ENCODE measurements at regions not wholly inside any gene's neighbourhood (a gene's known extent, or its start where the extent isn't known, plus 50 kb on each side); places are given as distances from the start of the nearest gene placed in this dataset.
"Not testable (repeated sequence)": the region's sequence is repeated elsewhere in the genome, so short reads cannot be mapped to it uniquely, and the experiment has no call there.

GRCh38 chr18:23311351-23312121 lies 141.6 kb upstream of the RIOK3 start:
- DNase-seq (ENCODE audit: low read depth) = peak; percentile 86

GRCh38 chr18:23313379-23313778 lies 139.7 kb upstream of the RIOK3 start:
- DNase-seq (ENCODE audit: low read depth) = no peak

DNA sequence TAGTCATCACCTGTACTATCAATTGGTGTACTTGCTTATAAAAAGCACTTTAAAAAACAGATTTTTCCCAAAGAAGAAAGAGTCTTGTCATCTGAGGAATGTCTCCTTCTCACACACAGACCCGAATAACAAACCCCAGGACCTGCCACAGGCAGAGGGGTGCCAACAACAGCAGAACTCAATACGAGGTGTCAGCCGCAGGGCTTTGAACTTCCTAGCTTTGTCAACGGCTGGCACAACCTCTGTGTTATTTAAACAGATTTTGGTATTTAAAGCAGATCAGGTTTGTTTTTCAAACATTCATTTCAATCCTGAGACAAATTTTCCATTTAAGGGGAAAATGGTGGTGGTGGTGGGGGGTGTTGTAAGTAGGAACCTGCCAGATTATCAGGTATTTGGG lies 138.4 kb upstream of the RIOK3 start:
- no peak for DNase-seq (ENCODE audit: low read depth)

DNA sequence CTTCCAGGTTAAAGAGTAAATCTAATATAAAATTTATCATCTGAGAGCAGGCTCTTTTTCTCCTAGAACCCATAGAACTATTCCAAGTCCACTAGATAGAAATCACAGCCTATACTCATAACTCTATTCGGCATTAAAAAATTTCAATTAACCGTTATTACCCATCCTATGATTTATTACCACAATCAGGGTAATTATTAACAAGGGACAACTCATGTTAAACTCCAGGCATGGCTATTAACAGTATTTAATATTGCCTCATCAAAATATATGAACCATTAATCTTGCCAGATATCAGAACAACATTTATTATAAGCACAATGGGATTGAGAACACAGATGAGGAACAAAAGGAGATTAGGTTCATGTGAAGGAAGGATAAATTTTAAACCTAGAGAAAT lies 136.8 kb upstream of the RIOK3 start:
- DNase-seq (ENCODE audit: low read depth) = no peak

DNA sequence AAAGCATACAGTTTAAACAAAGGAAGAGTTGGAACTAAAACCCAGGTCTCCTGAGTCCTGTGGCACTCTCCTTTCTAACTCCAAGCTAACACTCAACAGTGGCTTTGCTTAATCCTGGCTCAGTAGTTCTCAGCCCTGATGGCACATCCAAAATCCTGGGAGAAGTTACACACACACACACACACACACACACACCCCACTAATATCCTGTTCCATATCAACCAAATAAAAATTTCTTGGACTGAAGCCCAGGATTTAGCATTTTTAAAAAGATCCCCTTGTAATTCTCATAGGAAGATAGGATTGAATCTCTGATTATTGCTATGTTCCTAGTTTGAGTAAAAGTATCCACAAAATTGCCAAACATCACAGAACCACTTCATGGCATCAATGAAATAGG lies 136.1 kb upstream of the RIOK3 start:
- DNase-seq (ENCODE audit: low read depth) = no peak

DNA sequence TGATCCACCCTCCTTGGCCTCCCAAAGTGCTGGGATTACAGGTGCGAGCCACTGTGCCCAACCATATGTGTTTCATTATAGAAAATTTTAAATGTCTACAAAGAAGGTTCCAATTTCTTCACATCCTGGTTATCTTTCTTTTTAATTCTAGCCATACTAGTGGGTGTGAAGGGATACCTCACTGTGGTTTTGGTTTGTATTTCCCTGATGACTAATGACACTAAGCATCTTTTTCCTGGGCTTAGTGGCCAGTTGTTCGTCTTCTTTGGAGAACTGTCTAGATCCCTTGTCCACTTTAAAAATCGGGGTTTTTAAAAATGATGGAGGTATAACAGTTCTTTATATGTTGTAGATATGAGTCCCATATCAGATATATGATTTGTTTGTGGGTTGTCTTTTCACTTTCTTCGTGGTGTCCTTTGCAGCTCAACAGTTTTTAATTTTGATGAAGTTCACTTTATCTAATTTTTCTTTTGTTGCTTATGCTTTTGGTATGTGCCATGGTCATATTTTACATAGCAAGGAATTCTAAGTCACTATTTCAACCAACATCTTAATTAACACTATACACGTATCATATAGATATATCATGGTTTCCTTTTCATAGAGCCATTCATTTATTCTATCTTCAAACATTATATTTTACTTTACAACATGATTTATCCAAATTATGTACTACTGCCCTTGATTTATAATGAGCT lies 135.0 kb upstream of the RIOK3 start:
- DNase-seq (ENCODE audit: low read depth) = peak; percentile 57

DNA sequence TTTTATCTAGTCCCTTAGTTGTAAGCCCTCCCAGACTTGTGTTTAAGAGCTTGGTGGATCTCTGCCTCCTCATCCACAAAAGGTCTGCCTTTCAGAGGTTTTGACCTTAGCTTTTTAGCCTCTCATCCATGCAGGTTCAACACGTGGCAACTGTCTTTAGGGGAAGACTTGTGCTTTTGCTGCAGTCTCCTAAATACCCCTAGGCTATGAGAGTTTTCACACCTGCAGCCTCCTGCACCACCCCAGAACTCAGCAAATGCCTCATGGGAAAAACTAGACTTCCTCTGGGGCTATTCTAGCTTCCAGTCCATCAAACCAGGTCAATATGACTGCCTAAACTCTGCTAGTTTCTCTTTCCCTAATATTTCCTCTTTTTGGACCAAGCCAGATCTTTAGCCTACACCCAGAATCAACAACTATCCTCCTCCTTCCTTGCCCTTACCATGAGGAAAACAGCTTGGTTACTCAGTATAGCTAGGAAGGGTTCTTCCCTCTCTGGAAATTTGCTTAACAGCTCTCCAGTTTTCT lies 132.3 kb upstream of the RIOK3 start:
- DNase-seq (ENCODE audit: low read depth) = no peak

DNA sequence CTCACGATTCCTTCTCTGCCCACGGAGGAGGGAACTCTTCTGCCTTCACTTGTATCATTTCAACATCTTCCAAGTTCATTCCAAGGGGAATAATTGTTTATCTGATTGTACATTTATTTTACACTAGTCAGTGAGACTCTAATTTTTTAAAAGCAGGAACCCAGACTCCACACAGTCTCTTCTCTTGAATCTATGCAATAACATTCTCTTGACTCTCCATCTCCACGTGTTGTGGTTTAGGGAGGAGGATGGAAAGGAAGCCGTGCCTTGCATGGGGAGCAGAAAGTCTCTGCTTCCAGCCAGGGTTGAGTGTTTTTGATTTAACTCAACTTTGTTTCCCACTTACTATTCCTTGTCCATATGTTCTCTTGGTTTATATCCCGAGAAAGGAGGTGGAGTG lies 131.1 kb upstream of the RIOK3 start:
- DNase-seq (ENCODE audit: low read depth) = no peak

- no peak for DNase-seq (ENCODE audit: low read depth)
Measured at GRCh38 chr18:23324056-23324811, 128.9 kb upstream of the RIOK3 start.

GRCh38 chr18:23324861-23325260 lies 128.2 kb upstream of the RIOK3 start:
- no peak for DNase-seq (ENCODE audit: low read depth)

DNA sequence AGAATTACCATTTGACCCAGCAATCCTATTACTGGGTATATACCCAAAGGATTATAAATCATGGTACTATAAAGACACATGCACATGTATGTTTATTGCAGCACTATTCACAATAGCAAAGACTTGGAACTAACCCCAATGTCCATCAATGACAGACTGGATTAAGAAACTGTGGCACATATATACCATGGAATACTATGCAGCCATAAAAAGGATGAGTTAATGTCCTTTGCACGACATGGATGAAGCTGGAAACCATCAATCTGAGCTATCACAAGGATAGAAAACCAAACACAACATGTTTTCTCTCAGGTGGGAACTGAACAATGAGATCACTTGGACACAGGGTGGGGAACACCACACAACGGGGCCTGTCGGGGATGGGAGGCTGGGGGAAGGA lies 123.4 kb upstream of the RIOK3 start:
- DNase-seq (ENCODE audit: low read depth) = not testable (repeated sequence)

DNA sequence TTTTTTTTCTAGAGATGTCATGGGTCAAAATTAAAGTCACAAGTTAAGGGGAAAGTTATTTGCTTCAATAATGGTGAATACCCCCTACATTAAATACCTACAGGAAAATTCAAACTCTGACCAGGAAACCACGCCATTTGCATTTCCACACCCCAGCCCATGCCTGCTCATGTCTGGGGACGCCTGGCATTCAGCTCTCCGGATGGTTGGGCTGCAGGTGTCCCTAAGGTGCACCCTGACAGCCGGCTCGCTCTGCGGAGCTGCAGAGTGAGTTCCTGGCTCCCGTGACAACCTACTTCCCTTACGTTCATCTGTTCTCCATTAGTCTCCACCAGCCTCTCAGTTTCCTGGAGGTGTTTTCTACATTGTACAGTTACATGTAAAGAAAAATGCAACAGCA lies 122.7 kb upstream of the RIOK3 start:
- DNase-seq (ENCODE audit: low read depth) = no peak

DNA sequence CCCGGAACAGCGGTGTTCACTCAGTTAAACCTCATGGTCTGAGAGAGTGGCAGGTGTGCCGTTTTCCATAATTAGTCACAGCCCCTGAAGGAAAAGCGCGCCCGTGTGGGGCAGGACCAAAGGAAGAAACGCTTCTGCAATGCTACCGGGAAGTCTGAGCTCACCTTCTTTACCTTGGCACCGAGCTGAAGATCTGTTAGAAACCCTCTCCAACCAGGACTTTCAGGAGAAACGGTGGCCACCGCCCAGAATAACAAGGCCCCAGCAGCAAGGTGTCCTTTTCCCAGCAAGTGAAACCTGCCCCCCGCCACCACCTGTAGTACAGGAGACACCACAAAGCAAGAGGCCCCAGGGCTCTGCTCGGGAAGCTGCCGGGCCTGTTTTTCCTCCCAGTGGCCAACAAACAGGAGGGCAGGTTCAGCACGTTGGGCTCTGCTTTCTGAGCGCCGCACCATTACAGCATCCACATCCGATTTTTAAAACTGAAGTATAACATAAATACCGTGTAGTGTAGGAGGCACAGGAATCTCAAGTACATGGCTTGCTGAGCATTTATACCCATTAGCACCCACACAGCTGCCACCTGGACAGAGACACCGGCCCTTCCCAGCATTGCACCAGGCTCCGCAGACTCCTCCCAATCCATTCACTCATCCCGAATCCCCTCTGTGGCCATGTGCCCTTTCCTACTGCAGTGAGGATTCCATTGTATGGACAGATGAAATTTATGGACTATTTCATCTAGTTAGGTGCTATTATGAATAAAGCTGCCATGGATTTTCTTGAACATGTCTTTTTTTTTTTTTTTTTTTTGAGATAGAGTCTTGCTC lies 121.8 kb upstream of the RIOK3 start:
- DNase-seq (ENCODE audit: low read depth) = no peak

- no peak for DNase-seq (ENCODE audit: low read depth)
Measured at GRCh38 chr18:23332356-23332755, 120.7 kb upstream of the RIOK3 start.

DNA sequence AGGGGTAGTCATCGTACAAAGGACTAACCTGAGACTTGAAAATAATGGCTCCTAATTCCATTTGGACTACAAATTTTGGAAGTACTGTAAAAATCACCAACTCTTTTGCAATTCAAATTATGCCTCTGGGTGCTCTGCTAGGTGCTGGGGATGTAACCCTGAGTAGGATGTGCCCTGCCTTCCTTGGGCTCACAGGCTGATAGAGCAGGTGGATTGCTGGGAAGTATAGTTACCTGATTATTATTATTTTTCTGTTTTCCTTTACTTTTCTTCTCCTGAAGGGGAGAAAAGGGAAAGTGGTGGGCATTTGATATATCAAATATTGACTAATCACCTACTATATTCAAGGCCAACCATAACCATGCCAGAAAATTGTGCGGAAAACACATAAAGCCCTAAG lies 119.3 kb upstream of the RIOK3 start:
- no peak for DNase-seq (ENCODE audit: low read depth)

GRCh38 chr18:23334569-23334968 lies 118.5 kb upstream of the RIOK3 start:
- DNase-seq (ENCODE audit: low read depth) = no peak

GRCh38 chr18:23336101-23336500 lies 117.0 kb upstream of the RIOK3 start:
- DNase-seq (ENCODE audit: low read depth) = no peak

GRCh38 chr18:23337599-23338444 lies 115.3 kb upstream of the RIOK3 start:
- DNase-seq (ENCODE audit: low read depth) = no peak

GRCh38 chr18:23340661-23341060 lies 112.4 kb upstream of the RIOK3 start:
- DNase-seq (ENCODE audit: low read depth) = no peak

GRCh38 chr18:23341383-23341782 lies 111.7 kb upstream of the RIOK3 start:
- DNase-seq (ENCODE audit: low read depth) = no peak

DNA sequence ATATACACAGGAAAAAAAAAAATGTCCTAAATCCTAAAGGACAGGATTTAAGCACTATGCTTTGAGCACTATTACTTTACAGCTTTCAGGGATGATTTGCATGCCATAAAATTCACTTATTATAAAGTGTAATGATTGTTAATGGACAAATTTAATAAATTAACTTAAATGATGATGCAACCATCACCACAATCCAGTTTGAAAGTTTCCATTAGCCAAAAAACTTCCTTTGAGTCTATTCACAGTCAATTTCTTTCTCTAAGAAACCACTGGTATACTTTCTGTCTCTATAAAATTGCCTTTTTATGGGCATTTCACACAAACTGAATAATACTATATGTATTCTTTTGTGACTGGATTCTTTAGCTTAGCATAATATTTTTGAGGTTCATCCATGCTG lies 111.1 kb upstream of the RIOK3 start:
- no peak for DNase-seq (ENCODE audit: low read depth)

Data from non-pigmented ciliary epithelial cell (primary cell).